Neural cell (in vitro differentiated cells): ENCODE measurements at regions not wholly inside any gene's neighbourhood (a gene's known extent, or its start where the extent isn't known, plus 50 kb on each side); places are given as distances from the start of the nearest gene placed in this dataset.

Experiments
- H2AFZ ChIP-seq: fragments of 200-600, 300-800 bp; sonication (generic), shearing (Covaris generic); 2 replicates; pipeline ENCODE4 v1.6.0; 2014; ENCODE audit warnings: low read depth, mild to moderate bottlenecking, antibody characterized with exemption, low read length, moderate library complexity
- H3F3A ChIP-seq: fragments of 200-600 bp; shearing (Covaris generic); 2 replicates; pipeline ENCODE4 v1.6.1; 2016; ENCODE audit warnings: mild to moderate bottlenecking, moderate library complexity, mixed read lengths, antibody characterized with exemption, low read length; ENCODE audit not compliant: insufficient read depth, poor library complexity, severe bottlenecking
- H3K27ac ChIP-seq: fragments of 200-600, 300-800 bp; sonication (generic), shearing (Covaris generic); 2 replicates; pipeline ENCODE4 v1.5.1; 2014; ENCODE audit warnings: mild to moderate bottlenecking, low read length, moderate library complexity
- H3K27me3 ChIP-seq: fragments of 300-800, 200-600 bp; sonication (generic), shearing (Covaris generic); 2 replicates; pipeline ENCODE4 v1.6.0; 2014; ENCODE audit warnings: mild to moderate bottlenecking, low read depth, low read length, moderate library complexity; ENCODE audit not compliant: insufficient read depth
- H3K36me3 ChIP-seq: fragments of 300-800, 200-600 bp; sonication (generic), shearing (Covaris generic); 2 replicates; pipeline ENCODE4 v1.5.1; 2014; ENCODE audit warnings: mild to moderate bottlenecking, antibody characterized with exemption, low read length, moderate library complexity; ENCODE audit not compliant: insufficient read depth
- H3K4me2 ChIP-seq: fragments of 300-800, 200-600 bp; sonication (generic), shearing (Covaris generic); 2 replicates; pipeline ENCODE4 v1.6.0; 2014; ENCODE audit warnings: mild to moderate bottlenecking, low read length
- H3K4me3 ChIP-seq: fragments of 300-800, 200-600 bp; sonication (generic), shearing (Covaris generic); 2 replicates; pipeline ENCODE4 v1.5.1; 2014; ENCODE audit warnings: mild to moderate bottlenecking, low read length, moderate library complexity
- H3K79me2 ChIP-seq: fragments of 200-600 bp; shearing (Covaris generic); replicated peaks from 2 replicates; pipeline ENCODE4 v1.6.0; 2014; ENCODE audit warnings: mild to moderate bottlenecking, low read length, moderate library complexity; ENCODE audit not compliant: insufficient read depth
- H3K9ac ChIP-seq: fragments of 300-800, 200-600 bp; sonication (generic), shearing (Covaris generic); 2 replicates; pipeline ENCODE4 v1.6.1; 2016; ENCODE audit warnings: mild to moderate bottlenecking, low read length, mixed read lengths
- H3K9me2 ChIP-seq: fragments of 200-600 bp; shearing (Covaris generic); 2 replicates; pipeline ENCODE4 v1.6.1; 2016; ENCODE audit warnings: mild to moderate bottlenecking, low read length, mixed read lengths; ENCODE audit not compliant: insufficient read depth
- H3K9me3 ChIP-seq: fragments of 200-600, 300-800 bp; sonication (generic), shearing (Covaris generic); 2 replicates; pipeline ENCODE4 v1.6.1; 2016; ENCODE audit warnings: mild to moderate bottlenecking, mixed run types, low read length, moderate library complexity, mixed read lengths
- H4K20me1 ChIP-seq: fragments of 200-600 bp; shearing (Covaris generic); 2 replicates; pipeline ENCODE4 v1.6.1; 2016; ENCODE audit warnings: mild to moderate bottlenecking, mixed run types; ENCODE audit not compliant: insufficient read depth
- CTCF ChIP-seq: fragments of 450-650 bp; IDR thresholded peaks from 2 replicates; pipeline ENCODE4 v1.5.1; 2014; ENCODE audit warnings: antibody characterized with exemption, mild to moderate bottlenecking, moderate library complexity; ENCODE audit not compliant: poor library complexity, severe bottlenecking
- EP300 ChIP-seq: fragments of 450-650 bp; conservative IDR thresholded peaks from 2 replicates; pipeline ENCODE4 v1.6.1; 2014; ENCODE audit warnings: antibody characterized with exemption, mild to moderate bottlenecking, moderate library complexity; ENCODE audit not compliant: poor library complexity, severe bottlenecking
- EZH2 ChIP-seq: fragments of 200-600, 300-800 bp; shearing (Covaris generic), sonication (generic); IDR thresholded peaks from 2 replicates; pipeline ENCODE4 v1.6.1; 2014; ENCODE audit warnings: antibody characterized with exemption, low read length, borderline replicate concordance, mild to moderate bottlenecking; ENCODE audit not compliant: insufficient read depth, poor library complexity, severe bottlenecking
- MXI1 ChIP-seq: fragments of 450-650 bp; conservative IDR thresholded peaks from 2 replicates; pipeline ENCODE4 v1.6.1; 2014; ENCODE audit warnings: antibody characterized with exemption, mild to moderate bottlenecking; ENCODE audit not compliant: poor library complexity, severe bottlenecking
- POLR2AphosphoS5 ChIP-seq: IDR thresholded peaks from 2 replicates; pipeline ENCODE4 v1.6.1; 2012
- RAD21 ChIP-seq: fragments of 450-650 bp; conservative IDR thresholded peaks from 2 replicates; pipeline ENCODE4 v1.6.1; 2014; ENCODE audit warnings: antibody characterized with exemption, mild to moderate bottlenecking, moderate library complexity
- SMC3 ChIP-seq: fragments of 450-650 bp; conservative IDR thresholded peaks from 2 replicates; pipeline ENCODE4 v1.6.1; 2014; ENCODE audit warnings: antibody characterized with exemption, mild to moderate bottlenecking, moderate library complexity; ENCODE audit not compliant: poor library complexity
- TAF1 ChIP-seq: IDR thresholded peaks from 2 replicates; pipeline ENCODE4 v1.6.1; 2012; ENCODE audit warnings: low read depth
- TF ChIP-seq, protein P1 (sequence below): IDR thresholded peaks from 2 replicates; pipeline ENCODE4 v1.6.1; 2012; ENCODE audit warnings: borderline replicate concordance

GRCh38 chr1:55539652-55540512 lies 324.7 kb upstream of the USP24 start:
- no peaks in the 10 kb centered on the region for H3K9me3 ChIP-seq
- H2AFZ ChIP-seq = no peak overlapping the region
- H3F3A ChIP-seq = no peaks in the 10 kb centered on the region
- no peaks in the 10 kb centered on the region for H3K79me2 ChIP-seq
- H4K20me1 ChIP-seq = no peaks in the 10 kb centered on the region
- H3K4me3 ChIP-seq = no peak overlapping the region
- no peak for TF ChIP-seq EZH2
- no peak for TF ChIP-seq MXI1
- TF ChIP-seq, protein P1, sequence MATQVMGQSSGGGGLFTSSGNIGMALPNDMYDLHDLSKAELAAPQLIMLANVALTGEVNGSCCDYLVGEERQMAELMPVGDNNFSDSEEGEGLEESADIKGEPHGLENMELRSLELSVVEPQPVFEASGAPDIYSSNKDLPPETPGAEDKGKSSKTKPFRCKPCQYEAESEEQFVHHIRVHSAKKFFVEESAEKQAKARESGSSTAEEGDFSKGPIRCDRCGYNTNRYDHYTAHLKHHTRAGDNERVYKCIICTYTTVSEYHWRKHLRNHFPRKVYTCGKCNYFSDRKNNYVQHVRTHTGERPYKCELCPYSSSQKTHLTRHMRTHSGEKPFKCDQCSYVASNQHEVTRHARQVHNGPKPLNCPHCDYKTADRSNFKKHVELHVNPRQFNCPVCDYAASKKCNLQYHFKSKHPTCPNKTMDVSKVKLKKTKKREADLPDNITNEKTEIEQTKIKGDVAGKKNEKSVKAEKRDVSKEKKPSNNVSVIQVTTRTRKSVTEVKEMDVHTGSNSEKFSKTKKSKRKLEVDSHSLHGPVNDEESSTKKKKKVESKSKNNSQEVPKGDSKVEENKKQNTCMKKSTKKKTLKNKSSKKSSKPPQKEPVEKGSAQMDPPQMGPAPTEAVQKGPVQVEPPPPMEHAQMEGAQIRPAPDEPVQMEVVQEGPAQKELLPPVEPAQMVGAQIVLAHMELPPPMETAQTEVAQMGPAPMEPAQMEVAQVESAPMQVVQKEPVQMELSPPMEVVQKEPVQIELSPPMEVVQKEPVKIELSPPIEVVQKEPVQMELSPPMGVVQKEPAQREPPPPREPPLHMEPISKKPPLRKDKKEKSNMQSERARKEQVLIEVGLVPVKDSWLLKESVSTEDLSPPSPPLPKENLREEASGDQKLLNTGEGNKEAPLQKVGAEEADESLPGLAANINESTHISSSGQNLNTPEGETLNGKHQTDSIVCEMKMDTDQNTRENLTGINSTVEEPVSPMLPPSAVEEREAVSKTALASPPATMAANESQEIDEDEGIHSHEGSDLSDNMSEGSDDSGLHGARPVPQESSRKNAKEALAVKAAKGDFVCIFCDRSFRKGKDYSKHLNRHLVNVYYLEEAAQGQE = no peak
- no peak for TF ChIP-seq CTCF
- no peak for TF ChIP-seq EP300
- no peak for TF ChIP-seq POLR2AphosphoS5
- TF ChIP-seq SMC3 = no peak
- no peak for TF ChIP-seq TAF1
- no peak for TF ChIP-seq RAD21
- H3K9me2 ChIP-seq = no peaks in the 10 kb centered on the region
- H3K27me3 ChIP-seq = no peaks in the 10 kb centered on the region
- no peak overlapping the region for H3K9ac ChIP-seq
- no peak overlapping the region for H3K27ac ChIP-seq
- no peak overlapping the region for H3K4me2 ChIP-seq
- no peaks in the 10 kb centered on the region for H3K36me3 ChIP-seq

DNA sequence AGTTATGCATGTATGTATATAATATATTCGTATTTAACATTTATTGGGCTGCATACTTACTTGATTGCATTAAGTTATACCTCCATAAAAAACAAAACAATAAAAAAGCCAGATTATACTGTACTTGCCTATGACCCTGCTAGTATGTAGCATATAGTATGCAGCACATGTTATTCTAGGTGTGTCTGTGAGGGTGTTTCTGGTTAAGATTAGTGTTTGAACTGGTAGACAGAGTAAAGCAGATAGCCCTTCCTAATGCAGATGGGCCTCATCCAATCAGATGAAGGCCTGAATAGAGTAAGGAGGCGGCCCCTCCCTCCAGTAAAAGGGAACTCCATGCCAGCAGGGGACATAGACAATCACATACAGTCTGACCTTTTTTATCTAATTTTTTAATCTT lies 323.3 kb upstream of the USP24 start:
- H4K20me1 ChIP-seq = no peaks in the 10 kb centered on the region
- no peak overlapping the region for H3K9ac ChIP-seq
- no peak overlapping the region for H2AFZ ChIP-seq
- H3K27me3 ChIP-seq = no peaks in the 10 kb centered on the region
- no peaks in the 10 kb centered on the region for H3K36me3 ChIP-seq
- no peak overlapping the region for H3K4me3 ChIP-seq
- no peak overlapping the region for H3K4me2 ChIP-seq
- H3F3A ChIP-seq = no peaks in the 10 kb centered on the region
- no peak overlapping the region for H3K27ac ChIP-seq
- H3K9me3 ChIP-seq = no peaks in the 10 kb centered on the region
- no peak for TF ChIP-seq POLR2AphosphoS5
- no peaks in the 10 kb centered on the region for H3K9me2 ChIP-seq
- H3K79me2 ChIP-seq = no peaks in the 10 kb centered on the region
